Skin of body (tissue), 1 donor: ENCODE measurements at regions not wholly inside any gene's neighbourhood (a gene's known extent, or its start where the extent isn't known, plus 50 kb on each side); places are given as distances from the start of the nearest gene placed in this dataset.
"Not testable (repeated sequence)": the region's sequence is repeated elsewhere in the genome, so short reads cannot be mapped to it uniquely, and the experiment has no call there.

Source experiments
- DNase-seq: peaks from one replicate; lab custom pipeline; 2025; lab: John Stamatoyannopoulos, UW

DNA sequence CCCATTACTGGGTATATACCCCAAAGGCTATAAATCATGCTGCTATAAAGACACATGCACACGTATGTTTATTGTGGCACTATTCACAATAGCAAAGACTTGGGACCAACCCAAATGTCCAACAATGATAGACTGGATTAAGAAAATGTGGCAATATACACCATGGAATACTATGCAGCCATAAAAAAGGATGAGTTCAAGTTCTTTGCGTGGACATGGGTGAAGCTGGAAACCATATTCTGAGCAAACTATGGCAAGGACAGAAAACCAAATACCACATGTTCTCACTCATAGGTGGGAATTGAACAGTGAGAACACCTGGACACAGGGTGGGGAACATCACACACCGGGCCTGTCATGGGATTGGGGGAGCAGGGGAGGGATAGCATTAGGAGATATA lies 54.4 kb upstream of the MUCL1 start:
- not testable (repeated sequence) for DNase-seq

- no peak for DNase-seq
Measured at GRCh38 chr12:54798651-54799050, 55.7 kb upstream of the MUCL1 start.

DNA sequence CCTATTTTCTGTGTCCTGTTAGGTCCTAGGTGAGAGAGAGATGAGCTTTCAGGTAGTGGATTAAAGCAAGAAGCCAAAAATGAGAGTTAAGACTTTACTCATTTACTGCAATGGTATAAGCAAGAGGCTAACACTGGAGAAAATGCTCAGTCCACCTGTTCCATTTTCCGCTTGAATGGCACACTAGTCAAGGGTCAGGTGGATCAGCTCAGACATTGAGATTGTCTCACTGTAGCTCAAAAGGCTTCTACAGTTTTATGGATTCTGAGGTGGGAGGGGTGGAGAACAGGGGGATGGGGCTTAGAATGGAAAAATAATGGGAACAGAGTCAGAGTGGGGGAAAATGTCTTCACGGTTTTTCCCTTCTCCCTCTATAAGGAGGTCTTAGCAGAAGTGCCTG lies 57.3 kb upstream of the MUCL1 start:
- no peak for DNase-seq

DNA sequence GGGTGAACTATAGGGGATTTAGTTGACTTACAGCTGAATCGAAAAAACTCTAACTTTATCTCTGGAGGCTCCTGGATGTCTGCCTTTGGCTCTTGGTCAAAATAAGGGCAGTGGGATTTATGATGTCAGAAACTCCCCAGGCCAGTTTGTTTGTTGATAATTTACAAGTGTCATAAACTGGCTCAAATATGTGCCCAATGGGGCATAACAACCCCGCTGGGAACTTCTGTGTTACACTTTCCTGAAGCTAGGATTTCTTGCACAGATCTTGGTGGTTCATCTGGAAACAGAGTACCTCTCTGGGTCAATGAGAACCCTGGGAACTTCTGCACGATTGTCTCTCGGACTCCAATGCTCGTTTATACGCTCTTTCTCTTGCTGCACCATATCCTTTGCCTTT lies 58.7 kb upstream of the MUCL1 start:
- no peak for DNase-seq

DNA sequence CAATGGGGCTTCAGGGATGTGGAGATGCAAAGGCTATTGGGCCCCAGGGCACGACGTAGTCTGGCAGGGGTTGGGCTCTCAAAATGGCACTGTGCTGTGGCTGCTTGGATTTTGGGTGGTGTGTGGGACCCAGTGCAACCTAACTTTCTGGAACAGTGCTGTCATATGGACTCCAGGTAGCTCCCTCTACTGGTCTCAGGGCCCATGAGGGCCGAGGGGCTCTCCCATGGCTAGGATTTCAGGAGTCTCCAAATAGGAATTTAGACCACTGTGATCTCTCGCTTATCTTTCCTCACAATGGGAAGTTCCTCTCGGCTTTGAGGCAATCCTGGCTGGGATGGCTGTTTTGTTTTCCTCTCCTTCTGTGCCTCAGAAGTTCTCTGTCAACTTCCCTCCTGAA lies 68.2 kb upstream of the MUCL1 start:
- DNase-seq: no peak

GRCh38 chr12:54784115-54784514 lies 70.2 kb upstream of the MUCL1 start:
- no peak for DNase-seq

GRCh38 chr12:54777031-54777430 lies 77.3 kb upstream of the MUCL1 start:
- DNase-seq: not testable (repeated sequence)

DNA sequence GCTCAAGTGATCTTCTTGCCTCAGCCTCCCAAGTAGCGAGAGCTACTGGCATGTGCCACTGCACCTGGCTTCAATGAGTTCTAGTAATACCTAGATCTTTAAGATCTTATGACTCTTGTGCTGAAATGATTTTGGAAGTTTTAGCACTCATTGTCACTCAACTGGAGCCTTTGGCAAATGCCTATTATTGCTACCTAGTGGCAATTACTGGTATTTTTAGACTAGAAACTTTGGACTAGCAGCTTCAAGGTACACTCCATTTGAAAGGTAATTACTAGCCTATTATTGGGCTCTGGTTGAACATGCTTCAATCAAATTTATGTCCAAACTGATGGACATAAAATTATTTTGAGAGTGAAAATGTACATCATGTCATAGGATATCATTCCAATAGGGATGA lies 80.7 kb upstream of the MUCL1 start:
- DNase-seq: no peak

- DNase-seq: no peak
Measured at GRCh38 chr12:54765652-54766051, 88.7 kb upstream of the MUCL1 start.

GRCh38 chr12:54762390-54762789 lies 91.9 kb upstream of the MUCL1 start:
- no peak for DNase-seq

- no peak for DNase-seq
Measured at GRCh38 chr12:54759751-54760150, 94.6 kb upstream of the MUCL1 start.

DNA sequence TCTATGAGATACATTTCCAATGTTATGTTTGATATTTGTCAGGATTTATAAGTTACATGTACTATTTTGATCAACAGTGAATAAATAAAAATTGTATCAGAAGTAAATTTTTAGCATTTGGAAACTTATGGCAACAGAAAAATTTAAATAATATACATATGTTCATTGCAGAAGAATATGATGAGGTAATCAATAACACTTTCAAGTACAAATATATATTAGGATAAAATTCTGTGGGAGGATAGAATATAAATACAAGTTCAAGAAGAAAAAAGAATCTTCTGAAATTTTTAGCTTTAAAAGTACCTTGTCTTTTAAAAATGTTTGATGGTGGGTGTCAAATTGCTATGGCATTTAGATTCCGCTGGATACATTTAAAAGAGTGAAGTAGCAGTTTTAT lies 102.8 kb upstream of the MUCL1 start:
- DNase-seq: no peak

DNA sequence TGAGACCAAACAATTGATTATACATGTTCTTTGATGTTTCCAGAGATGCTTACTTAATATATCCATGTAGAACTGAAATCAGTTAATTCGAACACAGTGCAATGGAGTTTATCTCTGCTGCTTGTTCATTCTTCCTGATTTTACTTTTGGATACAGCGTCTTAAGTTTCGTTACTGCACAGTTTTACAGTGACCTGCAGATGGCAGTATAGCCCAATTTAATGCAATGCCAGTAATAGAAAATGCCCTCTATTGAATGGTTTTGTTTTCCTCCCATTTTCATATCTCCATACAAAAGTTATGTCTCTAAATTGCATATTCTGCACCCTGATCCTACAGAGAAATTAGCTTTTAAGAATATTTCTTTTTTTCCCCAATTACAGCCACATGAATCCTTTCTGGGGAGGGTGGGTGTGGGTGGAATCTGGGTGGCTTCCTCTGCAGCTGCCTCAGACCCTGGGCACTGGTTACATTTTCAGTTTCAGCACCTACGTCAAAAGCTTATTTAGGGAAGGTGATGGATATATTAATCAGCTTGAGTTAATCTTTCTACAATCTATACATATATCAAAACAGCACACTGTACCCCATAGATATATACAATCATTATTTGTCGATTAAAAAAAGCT lies 101.1 kb upstream of the DCD start:
- peak; percentile 17 for DNase-seq

GRCh38 chr12:54744590-54744989 lies 96.4 kb upstream of the DCD start:
- no peak for DNase-seq

GRCh38 chr12:54740882-54741281 lies 92.7 kb upstream of the DCD start:
- no peak for DNase-seq

GRCh38 chr12:54736549-54736948 lies 88.4 kb upstream of the DCD start:
- DNase-seq: no peak

GRCh38 chr12:54734196-54734950 lies 86.2 kb upstream of the DCD start:
- DNase-seq: no peak

DNA sequence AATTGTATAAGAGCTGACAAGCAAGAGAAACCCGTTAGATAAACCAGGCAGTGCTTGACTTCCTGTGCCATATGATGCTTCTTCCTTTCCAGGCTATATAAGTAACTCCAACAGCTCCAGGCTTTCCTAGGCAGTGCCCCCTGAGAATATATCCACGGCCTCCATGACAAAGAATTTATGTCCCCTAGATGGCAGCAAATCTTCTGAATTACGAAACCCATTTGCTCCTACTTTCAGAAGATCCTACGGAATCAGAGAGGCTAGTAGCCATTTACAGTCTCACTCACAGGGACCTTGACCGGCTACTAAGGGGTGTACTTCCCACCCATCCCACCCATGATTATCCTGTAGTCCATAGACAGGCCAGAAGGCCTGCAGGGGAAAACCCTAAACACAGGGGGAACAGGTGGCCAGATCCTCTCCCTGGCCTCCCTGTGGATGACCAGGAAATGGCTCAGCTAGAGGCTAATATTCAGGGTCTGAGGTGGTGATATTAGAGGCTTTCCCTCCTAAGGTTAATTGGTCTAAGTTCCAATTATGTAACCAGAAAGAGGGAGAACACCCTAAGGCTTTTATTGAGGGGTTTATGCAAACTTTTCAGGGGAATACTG lies 77.2 kb upstream of the DCD start:
- DNase-seq: no peak

DNA sequence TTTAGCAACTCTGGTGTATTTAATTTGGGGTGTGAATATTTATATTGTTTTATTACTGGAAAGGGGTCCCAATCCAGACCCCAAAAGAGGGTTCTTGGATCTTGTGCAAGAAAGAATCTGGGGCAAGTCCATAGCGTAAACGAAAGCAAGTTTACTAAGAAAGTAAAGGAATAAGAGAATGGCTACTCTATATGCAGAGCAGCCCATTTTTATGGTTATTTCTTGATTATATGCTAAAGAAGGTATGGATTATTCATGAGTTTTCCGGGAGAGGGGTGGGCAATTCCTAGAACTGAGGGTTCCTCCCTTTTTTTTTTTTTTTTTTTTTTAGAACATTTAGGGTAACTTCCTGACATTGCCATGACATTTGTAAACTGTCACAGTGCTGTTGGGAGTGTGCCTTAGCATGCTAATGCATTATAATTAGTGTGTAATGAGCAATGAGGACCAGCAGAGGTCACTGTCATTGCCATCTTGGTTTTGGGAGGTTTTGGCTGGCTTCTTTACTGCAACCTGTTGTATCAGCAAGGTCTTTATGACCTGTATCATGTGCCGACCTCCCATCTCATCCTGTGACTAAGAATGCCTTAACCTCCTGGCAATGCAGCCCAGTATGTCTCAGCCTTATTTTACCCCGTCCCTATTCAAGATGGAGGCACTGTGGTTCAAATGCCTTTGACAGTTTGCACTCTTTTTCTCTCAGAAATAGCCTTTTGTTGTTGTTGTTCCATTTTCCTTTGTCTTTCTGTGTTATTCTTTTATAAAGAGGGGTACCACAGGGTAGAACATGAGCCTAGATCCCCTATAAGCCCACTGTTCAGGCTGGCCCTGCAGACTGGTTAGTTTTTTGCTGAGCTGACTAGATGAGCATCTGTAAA lies 75.5 kb upstream of the DCD start:
- no peak for DNase-seq

GRCh38 chr12:54721312-54721711 lies 73.1 kb upstream of the DCD start:
- no peak for DNase-seq

GRCh38 chr12:54719691-54720090 lies 71.5 kb upstream of the DCD start:
- DNase-seq: no peak

- no peak for DNase-seq
Measured at GRCh38 chr12:54716261-54716660, 68.1 kb upstream of the DCD start.
